Nephron progenitor cell (in vitro differentiated cells): ENCODE measurements at regions not wholly inside any gene's neighbourhood (a gene's known extent, or its start where the extent isn't known, plus 50 kb on each side); places are given as distances from the start of the nearest gene placed in this dataset.
A peak's percentile ranks its signal among the peaks of the same experiment; 100 is the strongest.

Experiments
- DNase-seq: peaks from one replicate; pipeline ENCODE4 v3.0.0; 2021
- H3K27ac Mint-ChIP-seq: 2 replicates; pipeline ENCODE4 v1.8.0; 2021; ENCODE audit warnings: mild to moderate bottlenecking, moderate library complexity, mixed read lengths
- H3K27me3 Mint-ChIP-seq: 2 replicates; pipeline ENCODE4 v1.8.0; 2021; ENCODE audit warnings: mild to moderate bottlenecking, low read depth, mixed read lengths; ENCODE audit not compliant: poor library complexity
- H3K36me3 Mint-ChIP-seq: 2 replicates; pipeline ENCODE4 v1.8.0; 2021; ENCODE audit warnings: low read depth, mixed read lengths
- H3K4me1 Mint-ChIP-seq: 2 replicates; pipeline ENCODE4 v1.8.0; 2021; ENCODE audit warnings: mixed read lengths
- H3K4me3 Mint-ChIP-seq: 2 replicates; pipeline ENCODE4 v1.8.0; 2021; ENCODE audit warnings: mild to moderate bottlenecking, moderate library complexity, mixed read lengths
- H3K9me3 Mint-ChIP-seq: 2 replicates; pipeline ENCODE4 v1.8.0; 2021; ENCODE audit warnings: mild to moderate bottlenecking, moderate library complexity, mixed read lengths
- CTCF ChIP-seq: fragments of 200-600 bp; sonication (generic); IDR thresholded peaks from 2 replicates; pipeline ENCODE4 v1.5.0; 2021; ENCODE audit warnings: antibody characterized with exemption

GRCh38 chr4:54433686-54434085 is 204.6 kb downstream of the PDGFRA start:
- Mint-ChIP-seq H3K27ac (no peak overlapping the region), H3K4me1 (no peaks in the 10 kb centered on the region), H3K36me3 (no peaks in the 10 kb centered on the region), H3K4me3 (no peak overlapping the region), H3K27me3 (peaks cover 8% of the 10 kb centered on the region), H3K9me3 (no peaks in the 10 kb centered on the region)
- TF ChIP-seq CTCF: no peak
- no peak for DNase-seq

DNA sequence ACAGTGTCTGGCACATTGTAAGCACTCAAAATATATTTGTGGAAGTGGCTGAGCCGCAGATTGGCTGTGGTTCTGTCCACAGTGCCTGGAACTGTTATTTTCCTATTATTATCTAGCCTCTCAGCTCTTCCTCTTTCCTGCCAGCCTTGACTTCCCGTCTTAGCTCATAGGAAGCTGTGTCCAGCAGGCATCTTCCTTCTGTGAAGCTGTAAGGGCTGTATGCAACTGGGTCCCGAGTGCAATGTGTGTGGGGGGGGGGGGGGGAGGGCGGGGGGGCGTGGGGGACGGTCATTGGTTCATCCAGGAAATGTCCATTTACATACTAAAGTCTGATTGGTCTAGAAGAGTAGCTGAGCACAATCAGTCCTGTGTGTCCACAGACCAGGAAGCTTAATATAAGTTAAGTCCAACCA is 210.7 kb downstream of the PDGFRA start:
- Mint-ChIP-seq H3K4me1 (no peaks in the 10 kb centered on the region), H3K4me3 (no peak overlapping the region), H3K9me3 (no peaks in the 10 kb centered on the region), H3K36me3 (no peaks in the 10 kb centered on the region), H3K27ac (no peak overlapping the region), H3K27me3 (peaks cover 16% of the 10 kb centered on the region)
- TF ChIP-seq CTCF: no peak
- DNase-seq: no peak

DNA sequence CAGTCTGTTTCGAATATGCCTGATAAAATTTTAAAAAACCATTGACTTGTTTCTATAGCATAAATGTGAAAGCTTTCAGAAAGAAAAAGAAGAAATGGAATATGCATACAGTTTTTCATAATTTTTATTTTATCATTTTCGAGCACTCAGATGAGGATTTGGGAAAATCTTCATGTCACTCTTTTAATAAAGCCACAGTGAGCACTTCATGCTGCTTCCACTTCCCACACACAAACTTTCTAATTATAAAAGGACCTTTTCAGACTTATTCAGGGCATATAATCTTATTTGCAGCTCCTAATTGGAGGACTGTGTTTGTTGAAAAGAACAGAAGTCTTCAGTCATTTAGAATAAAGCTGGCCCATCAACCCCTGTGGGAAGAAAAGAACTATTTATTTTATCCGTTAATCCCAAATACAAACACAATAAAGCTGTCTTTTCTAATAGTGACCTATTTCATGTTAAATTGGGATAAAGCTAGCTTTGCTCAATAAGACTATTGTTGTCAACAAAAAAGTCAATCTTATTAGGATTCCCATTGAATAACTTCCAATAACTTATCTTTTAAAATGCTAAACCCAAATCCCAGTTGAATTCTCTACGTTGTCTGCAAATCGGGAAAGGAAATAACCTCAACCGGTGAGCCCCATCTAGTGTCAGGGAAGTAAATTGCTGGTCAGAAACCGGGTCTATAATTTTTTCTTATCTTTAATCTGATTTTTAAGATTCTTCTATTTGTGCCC is 211.5 kb downstream of the PDGFRA start:
- no peak overlapping the region for H3K4me3 Mint-ChIP-seq
- H3K36me3 Mint-ChIP-seq: no peaks in the 10 kb centered on the region
- no peaks in the 10 kb centered on the region for H3K4me1 Mint-ChIP-seq
- H3K27me3 Mint-ChIP-seq: peaks cover 17% of the 10 kb centered on the region
- TF ChIP-seq CTCF: peak; percentile 54
- no peak overlapping the region for H3K27ac Mint-ChIP-seq
- DNase-seq: no peak
- H3K9me3 Mint-ChIP-seq: no peaks in the 10 kb centered on the region

DNA sequence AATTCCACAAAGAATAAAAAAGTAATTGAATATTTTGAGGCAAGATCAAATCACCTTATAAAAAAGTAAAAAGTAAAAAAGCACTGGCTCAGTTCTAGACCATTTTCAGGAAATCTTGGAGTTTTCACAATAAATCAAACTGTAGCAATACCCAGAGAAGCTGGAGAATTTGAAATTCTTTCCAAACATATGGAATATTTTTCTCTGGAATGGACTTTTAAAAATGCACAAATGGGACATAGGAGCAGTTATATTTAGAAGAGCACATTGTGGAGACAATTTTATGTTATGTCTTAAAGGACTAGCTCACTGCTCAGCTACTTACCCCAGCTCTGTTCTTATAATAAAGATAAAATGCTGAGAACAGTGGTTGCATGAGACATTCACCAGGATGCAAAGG is 211.9 kb upstream of the KIT start:
- peaks cover 26% of the 10 kb centered on the region for H3K9me3 Mint-ChIP-seq
- no peak overlapping the region for H3K4me3 Mint-ChIP-seq
- TF ChIP-seq CTCF: no peak
- no peaks in the 10 kb centered on the region for H3K4me1 Mint-ChIP-seq
- H3K36me3 Mint-ChIP-seq: peaks cover 4% of the 10 kb centered on the region
- no peak overlapping the region for H3K27ac Mint-ChIP-seq
- no peak for DNase-seq
- H3K27me3 Mint-ChIP-seq: peaks cover 13% of the 10 kb centered on the region

DNA sequence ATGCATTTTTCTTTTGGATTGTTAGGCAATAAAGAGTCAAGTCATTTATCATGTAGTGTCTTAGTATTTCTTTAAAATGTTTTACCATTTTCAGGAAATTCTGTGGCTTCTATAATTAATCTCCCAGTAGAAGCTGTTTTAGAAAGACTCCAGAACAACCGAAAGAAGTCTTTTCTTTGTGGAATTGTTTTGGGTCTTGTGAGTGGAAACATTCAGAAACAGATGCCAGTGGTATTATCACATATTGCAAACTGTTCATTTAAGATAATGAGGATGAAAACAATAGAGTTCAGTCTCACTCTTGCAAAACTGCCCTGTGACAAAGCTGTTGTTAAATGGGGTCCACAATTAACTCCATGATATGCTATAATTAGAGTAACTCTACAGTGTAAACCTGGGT is 211.2 kb upstream of the KIT start:
- DNase-seq: no peak
- no peak for TF ChIP-seq CTCF
- Mint-ChIP-seq H3K9me3 (peaks cover 29% of the 10 kb centered on the region), H3K4me3 (no peak overlapping the region), H3K4me1 (no peaks in the 10 kb centered on the region), H3K27me3 (peaks cover 13% of the 10 kb centered on the region), H3K27ac (no peak overlapping the region), H3K36me3 (peaks cover 4% of the 10 kb centered on the region)

DNA sequence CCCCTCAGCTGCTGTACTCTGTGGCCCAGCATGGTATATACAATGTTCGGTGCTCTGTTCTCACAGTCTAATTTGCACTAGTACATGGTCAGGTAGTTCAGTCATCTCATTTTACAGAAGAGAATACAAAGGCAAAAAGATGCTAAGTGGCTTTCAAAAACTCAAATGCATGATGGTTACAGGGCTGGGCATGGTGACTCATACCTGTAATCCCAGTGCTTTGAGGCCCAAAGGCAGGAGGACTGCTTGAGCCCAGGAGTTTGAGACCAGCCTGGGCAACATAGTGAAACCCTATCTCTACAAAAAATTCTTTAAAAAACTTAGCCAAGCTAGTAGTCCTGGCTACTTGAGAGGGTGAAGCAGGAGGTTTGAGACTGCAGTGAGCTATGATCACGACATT is 210.5 kb upstream of the KIT start:
- Mint-ChIP-seq H3K4me1 (no peaks in the 10 kb centered on the region), H3K27me3 (peaks cover 10% of the 10 kb centered on the region), H3K27ac (no peak overlapping the region), H3K36me3 (peaks cover 4% of the 10 kb centered on the region), H3K9me3 (peaks cover 34% of the 10 kb centered on the region), H3K4me3 (no peak overlapping the region)
- TF ChIP-seq CTCF: no peak
- DNase-seq: no peak
